GM06990 (cell line): ENCODE measurements at regions not wholly inside any gene's neighbourhood (a gene's known extent, or its start where the extent isn't known, plus 50 kb on each side); places are given as distances from the start of the nearest gene placed in this dataset.

ENCODE experiments used
- DNase-seq: peaks from one replicate; pipeline ENCODE4 v3.0.0-alpha.2; 2011; ENCODE audit not compliant: insufficient read length; ENCODE audit errors: extremely low read depth
- H3K27me3 ChIP-seq: replicated peaks from 2 replicates; pipeline ENCODE4 v1.6.0; 2011; ENCODE audit warnings: low read length; ENCODE audit not compliant: control insufficient read depth, insufficient read depth
- H3K36me3 ChIP-seq: 2 replicates; pipeline ENCODE4 v1.5.1; 2011; ENCODE audit warnings: low read length; ENCODE audit not compliant: control insufficient read depth, insufficient read depth
- H3K4me3 ChIP-seq: replicated peaks from 2 replicates; pipeline ENCODE4 v1.5.1; 2011; ENCODE audit warnings: low read depth, mild to moderate bottlenecking, control low read depth, low read length
- CTCF ChIP-seq: IDR thresholded peaks from 2 replicates; pipeline ENCODE4 v1.5.1; 2011; ENCODE audit warnings: low read length, control low read depth, mild to moderate bottlenecking, inconsistent platforms; ENCODE audit not compliant: insufficient read depth, poor library complexity, severe bottlenecking

GRCh38 chr6:74674377-74674776, 531.5 kb downstream of the COL12A1 start:
- no peak for TF ChIP-seq CTCF
- no peak for DNase-seq
- H3K4me3 ChIP-seq = no peak overlapping the region
- H3K27me3 ChIP-seq = no peaks in the 10 kb centered on the region; the same call in 1 of the 2 replicates
- no peaks in the 10 kb centered on the region for H3K36me3 ChIP-seq

- Histone ChIP-seq H3K36me3 (no peaks in the 10 kb centered on the region), H3K27me3 (no peaks in the 10 kb centered on the region; the same call in 1 of the 2 replicates), H3K4me3 (no peak overlapping the region)
- no peak for TF ChIP-seq CTCF
- no peak for DNase-seq
Measured at GRCh38 chr6:74671558-74672025, 534.3 kb downstream of the COL12A1 start.

GRCh38 chr6:74658391-74658790, 547.5 kb downstream of the COL12A1 start:
- H3K27me3 ChIP-seq = no peaks in the 10 kb centered on the region
- no peak for DNase-seq
- H3K4me3 ChIP-seq = no peak overlapping the region
- no peak for TF ChIP-seq CTCF
- H3K36me3 ChIP-seq = no peaks in the 10 kb centered on the region

GRCh38 chr6:74657931-74658330, 547.9 kb downstream of the COL12A1 start:
- Histone ChIP-seq H3K27me3 (no peaks in the 10 kb centered on the region), H3K36me3 (no peaks in the 10 kb centered on the region), H3K4me3 (no peak overlapping the region)
- DNase-seq = no peak
- TF ChIP-seq CTCF = no peak

- no peak for TF ChIP-seq CTCF
- H3K36me3 ChIP-seq = no peaks in the 10 kb centered on the region
- no peak for DNase-seq
- H3K4me3 ChIP-seq = no peak overlapping the region
- no peaks in the 10 kb centered on the region for H3K27me3 ChIP-seq
Measured at GRCh38 chr6:74657011-74657410, 548.8 kb downstream of the COL12A1 start.

- Histone ChIP-seq H3K36me3 (no peaks in the 10 kb centered on the region), H3K4me3 (no peak overlapping the region), H3K27me3 (no peaks in the 10 kb centered on the region)
- no peak for TF ChIP-seq CTCF
- DNase-seq = peak; percentile 3
Measured at GRCh38 chr6:74656453-74656852, 549.4 kb downstream of the COL12A1 start.
